IMR-90 (cell line): ENCODE measurements at regions not wholly inside any gene's neighbourhood (a gene's known extent, or its start where the extent isn't known, plus 50 kb on each side); places are given as distances from the start of the nearest gene placed in this dataset.

Experiments
- ATAC-seq: fragments of 200-7000 bp; cut with Tn5 transposase; 2 replicates; pipeline ENCODE4 v1.9.1; 2020; ENCODE audit warnings: low read depth, mild to moderate bottlenecking, moderate library complexity
- BruUV-seq: library from RNA; stranded (reverse); fragments of 400-500 nt; replicated peaks from 2 replicates; lab custom pipeline; 2021; lab: Mats Ljungman, UMichigan
- CTCF ChIA-PET: fragments of 300-600 bp; formaldehyde crosslinking; extraction: SDS; loops from one replicate; lab custom pipeline; 2021; ENCODE audit warnings: antibody characterized with exemption; lab: Yijun Ruan, JAX
- POLR2A ChIA-PET: fragments of 300-600 bp; sonication (Branson Sonifier 250); formaldehyde crosslinking; loops from one replicate; lab custom pipeline; 2022; ENCODE audit warnings: antibody characterized with exemption; ENCODE audit not compliant: unreplicated experiment; lab: Charles Lee
- DNase-seq: peaks from one replicate; pipeline ENCODE4 v3.0.0; 2013
- H2AFZ ChIP-seq: replicated peaks from 2 replicates; pipeline ENCODE3; 2013; ENCODE audit warnings: low read length, mild to moderate bottlenecking; ENCODE audit not compliant: poor library complexity
- H2AK5ac ChIP-seq: 2 replicates; pipeline ENCODE4 v1.6.1; 2013; ENCODE audit warnings: low read depth, low read length, inconsistent platforms
- H2AK9ac ChIP-seq: replicated peaks from 2 replicates; pipeline ENCODE3; 2013; ENCODE audit warnings: mild to moderate bottlenecking, low read depth, low read length, moderate library complexity; ENCODE audit not compliant: poor library complexity
- H2BK120ac ChIP-seq: 2 replicates; pipeline ENCODE4 v1.6.1; 2013; ENCODE audit warnings: low read depth, low read length, inconsistent platforms
- H2BK15ac ChIP-seq: 3 replicates; pipeline ENCODE4 v1.6.1; 2013; ENCODE audit warnings: low read depth, low read length, inconsistent platforms
- H2BK20ac ChIP-seq: 2 replicates; pipeline ENCODE4 v1.6.1; 2013; ENCODE audit warnings: low read depth, mild to moderate bottlenecking, inconsistent platforms, low read length, moderate library complexity
- H2BK5ac ChIP-seq: 2 replicates; pipeline ENCODE4 v1.6.1; 2013; ENCODE audit warnings: mild to moderate bottlenecking, low read depth, low read length, inconsistent platforms; ENCODE audit not compliant: poor library complexity, severe bottlenecking
- H3K14ac ChIP-seq: replicated peaks from 2 replicates; pipeline ENCODE4 v1.6.1; 2013; ENCODE audit warnings: low read depth, low read length, inconsistent platforms
- H3K18ac ChIP-seq: 2 replicates; pipeline ENCODE4 v1.6.1; 2013; ENCODE audit warnings: low read depth, low read length, control low read depth
- H3K23ac ChIP-seq: 2 replicates; pipeline ENCODE4 v1.6.1; 2013; ENCODE audit warnings: low read depth, low read length, inconsistent platforms
- H3K27ac ChIP-seq: 2 replicates; pipeline ENCODE4 v1.5.1; 2013; ENCODE audit warnings: mild to moderate bottlenecking, control low read depth, low read length; ENCODE audit not compliant: insufficient read depth
- H3K27me3 ChIP-seq: 2 replicates; pipeline ENCODE4 v1.6.1; 2013; ENCODE audit warnings: low read length; ENCODE audit not compliant: control insufficient read depth, insufficient read depth
- H3K36me3 ChIP-seq: 2 replicates; pipeline ENCODE4 v1.6.1; 2013; ENCODE audit warnings: low read length, mixed read lengths; ENCODE audit not compliant: control insufficient read depth, insufficient read depth
- H3K4ac ChIP-seq: 2 replicates; pipeline ENCODE4 v1.6.1; 2013; ENCODE audit warnings: low read depth, low read length, inconsistent platforms
- H3K4me1 ChIP-seq: 2 replicates; pipeline ENCODE4 v1.6.1; 2013; ENCODE audit warnings: low read length, mixed read lengths; ENCODE audit not compliant: control insufficient read depth, insufficient read depth
- H3K4me2 ChIP-seq: 2 replicates; pipeline ENCODE4 v1.6.1; 2013; ENCODE audit warnings: low read depth, mild to moderate bottlenecking, control low read depth, low read length, moderate library complexity
- H3K4me3 ChIP-seq: 2 replicates; pipeline ENCODE4 v1.5.1; 2013; ENCODE audit warnings: low read depth, mild to moderate bottlenecking, control low read depth, low read length, moderate library complexity; ENCODE audit not compliant: insufficient read depth
- H3K56ac ChIP-seq: 2 replicates; pipeline ENCODE4 v1.6.1; 2013; ENCODE audit warnings: low read length, inconsistent platforms; ENCODE audit not compliant: insufficient read depth; ENCODE audit errors: extremely low read depth
- H3K79me1 ChIP-seq, 2 experiments: 2 replicates each; pipeline ENCODE4 v1.6.1; 2013; ENCODE audit warnings: low read length in 2 of 2, inconsistent platforms in 1 of 2, low read depth in 1 of 2
- H3K9ac ChIP-seq: 2 replicates; pipeline ENCODE4 v1.6.1; 2013; ENCODE audit warnings: low read depth, low read length, control low read depth
- H3K9me1 ChIP-seq: 2 replicates; pipeline ENCODE4 v1.6.1; 2013; ENCODE audit warnings: low read length, inconsistent platforms; ENCODE audit not compliant: insufficient read depth
- H3K9me3 ChIP-seq: 2 replicates; pipeline ENCODE4 v1.6.1; 2013; ENCODE audit warnings: low read length; ENCODE audit not compliant: control insufficient read depth, insufficient read depth
- H4K20me1 ChIP-seq: 2 replicates; pipeline ENCODE4 v1.6.1; 2013; ENCODE audit warnings: low read length, inconsistent platforms; ENCODE audit not compliant: insufficient read depth
- H4K5ac ChIP-seq: 2 replicates; pipeline ENCODE4 v1.6.1; 2013; ENCODE audit warnings: mild to moderate bottlenecking, low read depth, low read length, control low read depth
- H4K8ac ChIP-seq, 2 experiments: 2 replicates each; pipeline ENCODE4 v1.6.1; 2013; ENCODE audit warnings: low read depth in 2 of 2, low read length in 2 of 2, control low read depth in 1 of 2, inconsistent platforms in 1 of 2
- H4K91ac ChIP-seq: 2 replicates; pipeline ENCODE4 v1.6.1; 2013; ENCODE audit warnings: low read depth, low read length, inconsistent platforms; ENCODE audit not compliant: insufficient read depth
- BHLHE40 ChIP-seq: fragments of 150-350 bp; IDR thresholded peaks from 2 replicates; pipeline ENCODE4 v1.6.1; 2016; ENCODE audit warnings: mild to moderate bottlenecking, low read depth, low read length
- MAFK ChIP-seq: IDR thresholded peaks from 2 replicates; pipeline ENCODE4 v1.6.1; 2012; ENCODE audit warnings: low read depth, low read length, improper control_type of control experiment
- MXI1 ChIP-seq: IDR thresholded peaks from 2 replicates; pipeline ENCODE4 v1.6.1; 2012; ENCODE audit warnings: low read depth, mild to moderate bottlenecking, low read length, moderate library complexity, borderline replicate concordance
- RAD21 ChIP-seq: IDR thresholded peaks from 2 replicates; pipeline ENCODE4 v1.6.1; 2012; ENCODE audit warnings: low read length, improper control_type of control experiment
- dilution Hi-C: fragments of 300-500 bp; cut with HindIII; formaldehyde crosslinking; loops from one replicate; pipeline ENCODE4 v1.14.3; 2018; ENCODE audit warnings: low sequenced_read_pairs; ENCODE audit not compliant: unreplicated experiment
- in situ Hi-C: fragments of 300-500 bp; cut with MboI; formaldehyde crosslinking; loops from 3 replicates; pipeline ENCODE4 v1.14.3; 2019; ENCODE audit warnings: low sequenced_read_pairs, inconsistent platforms, mixed read lengths
- intact Hi-C: fragments of 100-400 bp; cut with micrococcal nuclease; formaldehyde crosslinking; loops from 2 replicates; pipeline ENCODE4 v1.10.0; 2022
- TF ChIP-seq, protein P1 (sequence below): conservative IDR thresholded peaks from 2 replicates; pipeline ENCODE4 v1.5.1; 2012; ENCODE audit warnings: mild to moderate bottlenecking, low read depth, low read length, improper control_type of control experiment

- CTCF ChIA-PET: no interaction called here
- Histone ChIP-seq H3K18ac (no peak overlapping the region), H2BK5ac (no peak overlapping the region), H2BK15ac (no peak overlapping the region), H3K4me2 (no peak overlapping the region), H4K91ac (no peak overlapping the region), H3K9me1 (no peaks in the 10 kb centered on the region), H3K14ac (no peak overlapping the region), H3K9ac (no peak overlapping the region), H3K27me3 (no peaks in the 10 kb centered on the region), H3K56ac (no peak overlapping the region), H3K9me3 (no peaks in the 10 kb centered on the region), H4K8ac (no peak overlapping the region), H3K27ac (no peak overlapping the region), H4K20me1 (no peaks in the 10 kb centered on the region), H3K4me3 (no peak overlapping the region), H4K5ac (no peak overlapping the region), H3K23ac (no peak overlapping the region), H2BK120ac (no peak overlapping the region), H3K36me3 (no peaks in the 10 kb centered on the region), H3K4me1 (no peaks in the 10 kb centered on the region), H3K79me1 (no peaks in the 10 kb centered on the region), H2AFZ (no peak overlapping the region), H2BK20ac (no peak overlapping the region), H3K4ac (no peak overlapping the region), H2AK9ac (no peak overlapping the region), H2AK5ac (no peak overlapping the region)
- dilution Hi-C loops (no loop called here), intact Hi-C loops (no loop called here), in situ Hi-C loops (no loop called here)
- ATAC-seq (no peak), DNase-seq (no peak)
- no peak for TF ChIP-seq MXI1
- no peak for TF ChIP-seq MAFK
- TF ChIP-seq, protein P1, sequence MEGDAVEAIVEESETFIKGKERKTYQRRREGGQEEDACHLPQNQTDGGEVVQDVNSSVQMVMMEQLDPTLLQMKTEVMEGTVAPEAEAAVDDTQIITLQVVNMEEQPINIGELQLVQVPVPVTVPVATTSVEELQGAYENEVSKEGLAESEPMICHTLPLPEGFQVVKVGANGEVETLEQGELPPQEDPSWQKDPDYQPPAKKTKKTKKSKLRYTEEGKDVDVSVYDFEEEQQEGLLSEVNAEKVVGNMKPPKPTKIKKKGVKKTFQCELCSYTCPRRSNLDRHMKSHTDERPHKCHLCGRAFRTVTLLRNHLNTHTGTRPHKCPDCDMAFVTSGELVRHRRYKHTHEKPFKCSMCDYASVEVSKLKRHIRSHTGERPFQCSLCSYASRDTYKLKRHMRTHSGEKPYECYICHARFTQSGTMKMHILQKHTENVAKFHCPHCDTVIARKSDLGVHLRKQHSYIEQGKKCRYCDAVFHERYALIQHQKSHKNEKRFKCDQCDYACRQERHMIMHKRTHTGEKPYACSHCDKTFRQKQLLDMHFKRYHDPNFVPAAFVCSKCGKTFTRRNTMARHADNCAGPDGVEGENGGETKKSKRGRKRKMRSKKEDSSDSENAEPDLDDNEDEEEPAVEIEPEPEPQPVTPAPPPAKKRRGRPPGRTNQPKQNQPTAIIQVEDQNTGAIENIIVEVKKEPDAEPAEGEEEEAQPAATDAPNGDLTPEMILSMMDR: no peak
- no peak for TF ChIP-seq BHLHE40
- no peak for TF ChIP-seq RAD21
- BruUV-seq: no TSS peak
- POLR2A ChIA-PET: no interaction called here
Measured at GRCh38 chr1:221138516-221138915, 259.3 kb downstream of the HLX start.
